CD4-positive, alpha-beta T cell (primary cell): ENCODE measurements at regions not wholly inside any gene's neighbourhood (a gene's known extent, or its start where the extent isn't known, plus 50 kb on each side); places are given as distances from the start of the nearest gene placed in this dataset.

ENCODE experiments used
- ATAC-seq: fragments of 200-7000 bp; cut with Tn5 transposase; one replicate; pipeline ENCODE4 v1.10.0; 2022; ENCODE audit warnings: mild to moderate bottlenecking; ENCODE audit not compliant: poor library complexity
- CTCF ChIA-PET: fragments of 350-600 bp; sonication (Branson Sonifier 250); formaldehyde crosslinking; loops from one replicate; lab custom pipeline; 2021; ENCODE audit warnings: antibody characterized with exemption, inconsistent platforms; lab: Charles Lee
- POLR2A ChIA-PET: fragments of 350-600 bp; sonication (Branson Sonifier 250); formaldehyde crosslinking; loops from one replicate; lab custom pipeline; 2021; ENCODE audit warnings: antibody characterized with exemption, inconsistent platforms; lab: Charles Lee
- DNase-seq, 14 experiments: peaks; one replicate each; pipeline ENCODE4 v3.0.0-alpha.2; 2013 to 2020; ENCODE audit warnings: mixed read lengths in 2 of 14
- H3K27ac ChIP-seq, 2 donors: one replicate each; pipeline versions ENCODE4 v1.5.1 to v1.7.0; 2013; ENCODE audit warnings: low read length in 2 of 2, low read depth in 1 of 2, mild to moderate bottlenecking in 1 of 2
- H3K27me3 ChIP-seq, 2 experiments: 1 replicate in 1 of 2; 2 replicates in 1 of 2; pipeline versions ENCODE4 v1.6.1 to v1.7.0; 2013; ENCODE audit warnings: low read length in 2 of 2, control low read depth in 1 of 2, mild to moderate bottlenecking in 1 of 2, moderate library complexity in 1 of 2; ENCODE audit not compliant: insufficient read depth in 2 of 2, control insufficient read depth in 1 of 2
- H3K36me3 ChIP-seq: one replicate; pipeline ENCODE4 v1.6.1; 2013; ENCODE audit warnings: low read length, control low read depth; ENCODE audit not compliant: insufficient read depth
- H3K4me1 ChIP-seq: one replicate; pipeline ENCODE4 v1.6.1; 2013; ENCODE audit warnings: low read length, control low read depth; ENCODE audit not compliant: insufficient read depth
- H3K4me3 ChIP-seq: one replicate; pipeline ENCODE4 v1.5.1; 2013; ENCODE audit warnings: mild to moderate bottlenecking, low read length, moderate library complexity
- H3K9me3 ChIP-seq, 2 experiments: 1 replicate in 1 of 2; 2 replicates in 1 of 2; pipeline versions ENCODE4 v1.6.1 to v1.7.0; 2013; ENCODE audit warnings: low read length in 2 of 2, mild to moderate bottlenecking in 2 of 2, control low read depth in 1 of 2, moderate library complexity in 1 of 2; ENCODE audit not compliant: control insufficient read depth in 1 of 2, insufficient read depth in 1 of 2
- H3K27ac Mint-ChIP-seq: one replicate; pipeline ENCODE4 v1.8.0; 2020; ENCODE audit warnings: mixed read lengths
- H3K27me3 Mint-ChIP-seq: one replicate; pipeline ENCODE4 v1.8.0; 2021; ENCODE audit warnings: mixed read lengths
- H3K36me3 Mint-ChIP-seq: one replicate; pipeline ENCODE4 v1.8.0; 2021; ENCODE audit warnings: low read depth, mixed read lengths
- H3K4me1 Mint-ChIP-seq: one replicate; pipeline ENCODE4 v1.8.0; 2021; ENCODE audit warnings: low read depth, mixed read lengths
- H3K4me3 Mint-ChIP-seq: one replicate; pipeline ENCODE4 v1.8.0; 2020; ENCODE audit warnings: mild to moderate bottlenecking, mixed read lengths
- H3K9me3 Mint-ChIP-seq: one replicate; pipeline ENCODE4 v1.8.0; 2020; ENCODE audit warnings: mixed read lengths
- CTCF ChIP-seq: fragments of 200-600 bp; IDR thresholded peaks from one replicate; pipeline ENCODE4 v1.8.0; 2022; ENCODE audit warnings: antibody characterized with exemption, mild to moderate bottlenecking
- intact Hi-C, 2 experiments: fragments of 100-400 bp; cut with DNase I in 1 of 2; cut with micrococcal nuclease in 1 of 2; formaldehyde crosslinking; loops; one replicate each; pipeline versions ENCODE4 v1.15.1 to v1.9.0; 2023 to 2025; cut with DNase I, micrococcal nuclease

GRCh38 chr4:110705440-110705782 lies 82.5 kb upstream of the PITX2 start:
- intact Hi-C loops: no loop called here
- no peak for DNase-seq
- no peak overlapping the region for H3K4me3 ChIP-seq
- ATAC-seq: no peak
- ChIA-PET CTCF (no interaction called here), POLR2A (no interaction called here)
- Mint-ChIP-seq H3K27me3 (peaks cover 15% of the 10 kb centered on the region), H3K36me3 (no peaks in the 10 kb centered on the region), H3K4me3 (no peak overlapping the region), H3K4me1 (no peaks in the 10 kb centered on the region), H3K9me3 (peaks cover 3% of the 10 kb centered on the region), H3K27ac (no peak overlapping the region)
- no peak overlapping the region for H3K27ac ChIP-seq
- TF ChIP-seq CTCF: no peak
- H3K27me3 ChIP-seq: no peaks in the 10 kb centered on the region
- H3K4me1 ChIP-seq: no peaks in the 10 kb centered on the region
- no peaks in the 10 kb centered on the region for H3K36me3 ChIP-seq
- no peaks in the 10 kb centered on the region for H3K9me3 ChIP-seq

- peaks cover 3% of the 10 kb centered on the region for H3K9me3 Mint-ChIP-seq
- ATAC-seq: no peak
- peaks cover 2% of the 10 kb centered on the region for H3K27me3 Mint-ChIP-seq
- H3K4me1 Mint-ChIP-seq: no peaks in the 10 kb centered on the region
- Histone ChIP-seq H3K9me3 (no peaks in the 10 kb centered on the region), H3K4me1 (no peaks in the 10 kb centered on the region), H3K36me3 (no peaks in the 10 kb centered on the region), H3K4me3 (no peak overlapping the region), H3K27ac (no peak overlapping the region), H3K27me3 (no peaks in the 10 kb centered on the region)
- POLR2A ChIA-PET: no interaction called here
- H3K36me3 Mint-ChIP-seq: no peaks in the 10 kb centered on the region
- no peak for DNase-seq
- CTCF ChIA-PET: no interaction called here
- H3K27ac Mint-ChIP-seq: no peak overlapping the region
- no peak overlapping the region for H3K4me3 Mint-ChIP-seq
- intact Hi-C loops: no loop called here
- TF ChIP-seq CTCF: no peak
Observed at GRCh38 chr4:110710070-110710469, 87.2 kb upstream of the PITX2 start.

- H3K4me1 ChIP-seq: no peaks in the 10 kb centered on the region
- H3K4me3 ChIP-seq: no peak overlapping the region
- H3K27me3 ChIP-seq: no peaks in the 10 kb centered on the region
- H3K9me3 ChIP-seq: no peaks in the 10 kb centered on the region
- H3K36me3 ChIP-seq: no peaks in the 10 kb centered on the region
- ChIA-PET POLR2A (no interaction called here), CTCF (no interaction called here)
- no peak overlapping the region for H3K27ac ChIP-seq
- TF ChIP-seq CTCF: no peak
- H3K9me3 Mint-ChIP-seq: peaks cover 3% of the 10 kb centered on the region
- no peaks in the 10 kb centered on the region for H3K4me1 Mint-ChIP-seq
- no peaks in the 10 kb centered on the region for H3K27me3 Mint-ChIP-seq
- ATAC-seq (no peak), DNase-seq (no peak)
- no peak overlapping the region for H3K27ac Mint-ChIP-seq
- intact Hi-C loops: no loop called here
- H3K4me3 Mint-ChIP-seq: no peak overlapping the region
- H3K36me3 Mint-ChIP-seq: no peaks in the 10 kb centered on the region
Observed at GRCh38 chr4:110712486-110712885, 89.6 kb upstream of the PITX2 start.
